ENCODE measurements at regions not wholly inside any gene's neighbourhood (a gene's known extent, or its start where the extent isn't known, plus 50 kb on each side); places are given as distances from the start of the nearest gene placed in this dataset.

- Histone ChIP-seq H4K20me1 (ENCODE audit: control insufficient read depth, insufficient read depth, low read depth, low read length) (no peaks in the 10 kb centered on the region), H3K9me3 (ENCODE audit: control insufficient read depth, insufficient read depth, low read length) (no peaks in the 10 kb centered on the region), H3K36me3 (ENCODE audit: control insufficient read depth, low read length) (no peaks in the 10 kb centered on the region)
These were observed 486.7 kb upstream of the LRRN3 start for GRCh38 chr7:110604206-110604605.

GRCh38 chr7:110604885-110605284 lies 486.0 kb upstream of the LRRN3 start:
- Histone ChIP-seq H4K20me1 (ENCODE audit: control insufficient read depth, insufficient read depth, low read depth, low read length) (no peaks in the 10 kb centered on the region), H3K79me2 (ENCODE audit: control insufficient read depth, low read length) (no peaks in the 10 kb centered on the region), H3K36me3 (ENCODE audit: control insufficient read depth, low read length) (no peaks in the 10 kb centered on the region), H3F3A (ENCODE audit: control insufficient read depth, insufficient read depth) (no peaks in the 10 kb centered on the region), H3K9me3 (ENCODE audit: control insufficient read depth, insufficient read depth, low read length) (no peaks in the 10 kb centered on the region), H3K27ac (ENCODE audit: low read depth, low read length) (no peak overlapping the region), H3K9me2 (replicated peaks; ENCODE audit: control insufficient read depth, low read length) (no peaks in the 10 kb centered on the region), H3K4me1 (ENCODE audit: control insufficient read depth, low read length) (no peaks in the 10 kb centered on the region), H3K27me3 (ENCODE audit: control insufficient read depth, low read length) (no peaks in the 10 kb centered on the region), H3K4me3 (ENCODE audit: low read length) (no peak overlapping the region), H3K4me2 (ENCODE audit: low read length) (no peak overlapping the region)
- TF ChIP-seq EZH2phosphoT487 (IDR thresholded peaks at IDR 0.05; ENCODE audit: borderline replicate concordance, low read length): no peak
- TF ChIP-seq CTCF (IDR thresholded peaks at IDR 0.05; ENCODE audit: low read depth, low read length, poor library complexity, severe bottlenecking): no peak

More at GRCh38 chr7:110604206-110604605, 486.7 kb upstream of the LRRN3 start:
- Histone ChIP-seq H3K4me3 (ENCODE audit: low read length) (no peak overlapping the region), H3K9me2 (replicated peaks; ENCODE audit: control insufficient read depth, low read length) (no peaks in the 10 kb centered on the region), H3K79me2 (ENCODE audit: control insufficient read depth, low read length) (no peaks in the 10 kb centered on the region), H3K27ac (ENCODE audit: low read depth, low read length) (no peak overlapping the region), H3F3A (ENCODE audit: control insufficient read depth, insufficient read depth) (no peaks in the 10 kb centered on the region), H3K4me2 (ENCODE audit: low read length) (no peak overlapping the region), H3K27me3 (ENCODE audit: control insufficient read depth, low read length) (no peaks in the 10 kb centered on the region), H3K4me1 (ENCODE audit: control insufficient read depth, low read length) (no peaks in the 10 kb centered on the region)
- TF ChIP-seq CTCF (IDR thresholded peaks at IDR 0.05; ENCODE audit: low read depth, low read length, poor library complexity, severe bottlenecking): no peak
- TF ChIP-seq EZH2phosphoT487 (IDR thresholded peaks at IDR 0.05; ENCODE audit: borderline replicate concordance, low read length): no peak

- no peaks in the 10 kb centered on the region for H3K9me2 ChIP-seq (replicated peaks; ENCODE audit: control insufficient read depth, low read length)
- H3K9me3 ChIP-seq (ENCODE audit: control insufficient read depth, insufficient read depth, low read length): no peaks in the 10 kb centered on the region
- no peaks in the 10 kb centered on the region for H4K20me1 ChIP-seq (ENCODE audit: control insufficient read depth, insufficient read depth, low read depth, low read length)
- H3K79me2 ChIP-seq (ENCODE audit: control insufficient read depth, low read length): no peaks in the 10 kb centered on the region
- H3K36me3 ChIP-seq (ENCODE audit: control insufficient read depth, low read length): no peaks in the 10 kb centered on the region
- no peak overlapping the region for H3K27ac ChIP-seq (ENCODE audit: low read depth, low read length)
- no peak overlapping the region for H3K4me2 ChIP-seq (ENCODE audit: low read length)
- H3K27me3 ChIP-seq (ENCODE audit: control insufficient read depth, low read length): no peaks in the 10 kb centered on the region
- no peaks in the 10 kb centered on the region for H3F3A ChIP-seq (ENCODE audit: control insufficient read depth, insufficient read depth)
- no peaks in the 10 kb centered on the region for H3K4me1 ChIP-seq (ENCODE audit: control insufficient read depth, low read length)
- H3K4me3 ChIP-seq (ENCODE audit: low read length): no peak overlapping the region
- no peak for TF ChIP-seq EZH2phosphoT487 (IDR thresholded peaks at IDR 0.05; ENCODE audit: borderline replicate concordance, low read length)
These were observed 483.7 kb upstream of the LRRN3 start for GRCh38 chr7:110607050-110607857.

- Histone ChIP-seq H4K20me1 (ENCODE audit: control insufficient read depth, insufficient read depth, low read depth, low read length) (no peaks in the 10 kb centered on the region), H3K9me2 (replicated peaks; ENCODE audit: control insufficient read depth, low read length) (no peaks in the 10 kb centered on the region), H3K4me3 (ENCODE audit: low read length) (no peak overlapping the region), H3K4me1 (ENCODE audit: control insufficient read depth, low read length) (no peaks in the 10 kb centered on the region), H3K4me2 (ENCODE audit: low read length) (no peak overlapping the region), H3K79me2 (ENCODE audit: control insufficient read depth, low read length) (no peaks in the 10 kb centered on the region), H3K27me3 (ENCODE audit: control insufficient read depth, low read length) (no peaks in the 10 kb centered on the region), H3K27ac (ENCODE audit: low read depth, low read length) (no peak overlapping the region), H3K9me3 (ENCODE audit: control insufficient read depth, insufficient read depth, low read length) (no peaks in the 10 kb centered on the region), H3F3A (ENCODE audit: control insufficient read depth, insufficient read depth) (no peaks in the 10 kb centered on the region), H3K36me3 (ENCODE audit: control insufficient read depth, low read length) (no peaks in the 10 kb centered on the region)
- TF ChIP-seq CTCF (IDR thresholded peaks at IDR 0.05; ENCODE audit: low read depth, low read length, poor library complexity, severe bottlenecking) (no peak), EZH2phosphoT487 (IDR thresholded peaks at IDR 0.05; ENCODE audit: borderline replicate concordance, low read length) (no peak)
These were observed 481.6 kb upstream of the LRRN3 start for GRCh38 chr7:110609336-110609735.
